ENCODE measurements at regions not wholly inside any gene's neighbourhood (a gene's known extent, or its start where the extent isn't known, plus 50 kb on each side); places are given as distances from the start of the nearest gene placed in this dataset.
"Not testable (repeated sequence)": the region's sequence is repeated elsewhere in the genome, so short reads cannot be mapped to it uniquely, and the experiment has no call there.

DNA sequence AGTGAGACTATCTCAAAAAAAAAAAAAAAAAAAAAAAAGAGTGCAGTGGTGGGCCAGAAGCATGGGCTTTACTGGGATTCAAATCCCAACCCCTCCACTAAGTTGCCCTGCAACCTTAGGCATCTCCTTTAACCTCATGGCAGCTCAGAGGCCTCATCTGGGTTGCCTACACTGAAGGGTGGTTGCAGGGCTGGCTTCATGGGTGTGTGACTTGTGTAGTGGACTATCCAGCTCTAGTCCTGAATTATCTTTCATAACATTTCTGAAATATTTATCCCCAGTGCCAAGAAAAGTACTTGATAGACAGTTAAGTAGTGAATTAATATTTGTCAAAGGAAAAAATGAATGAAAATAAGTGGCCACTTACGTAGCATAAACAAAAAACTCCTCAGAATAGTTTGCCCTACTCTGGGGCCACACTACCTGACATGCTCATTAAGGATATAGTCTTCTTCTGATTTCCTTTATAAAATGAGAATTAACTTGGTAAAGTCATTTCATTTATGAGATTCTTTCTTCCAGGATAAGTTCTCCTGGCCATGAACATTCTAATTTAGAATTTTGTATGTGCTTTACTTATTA lies 116.0 kb upstream of the SYT13 start:
- no peak for DNase-seq

- DNase-seq = no peak
Observed at GRCh38 chr11:45400591-45400990, 114.5 kb upstream of the SYT13 start.

DNA sequence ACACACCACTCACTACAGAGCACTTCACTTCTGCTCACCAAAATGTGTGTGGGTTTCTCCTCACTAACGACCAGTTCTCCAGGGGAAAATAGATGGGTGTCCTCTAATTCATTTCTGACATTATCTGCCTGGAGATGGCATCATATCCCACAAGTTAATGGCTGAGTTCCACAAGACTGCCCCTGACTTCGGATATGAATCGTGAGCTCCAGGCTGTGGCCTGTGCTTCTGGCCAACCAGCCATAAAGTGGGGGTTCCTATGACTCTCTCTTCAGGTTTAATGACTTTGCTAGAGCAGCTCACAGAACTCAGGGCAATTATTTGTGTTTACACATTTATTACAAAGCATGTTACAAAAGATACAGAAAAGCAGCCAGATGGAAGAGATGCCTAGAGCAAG lies 113.0 kb upstream of the SYT13 start:
- no peak for DNase-seq

GRCh38 chr11:45398325-45398724 lies 112.2 kb upstream of the SYT13 start:
- no peak for DNase-seq

DNA sequence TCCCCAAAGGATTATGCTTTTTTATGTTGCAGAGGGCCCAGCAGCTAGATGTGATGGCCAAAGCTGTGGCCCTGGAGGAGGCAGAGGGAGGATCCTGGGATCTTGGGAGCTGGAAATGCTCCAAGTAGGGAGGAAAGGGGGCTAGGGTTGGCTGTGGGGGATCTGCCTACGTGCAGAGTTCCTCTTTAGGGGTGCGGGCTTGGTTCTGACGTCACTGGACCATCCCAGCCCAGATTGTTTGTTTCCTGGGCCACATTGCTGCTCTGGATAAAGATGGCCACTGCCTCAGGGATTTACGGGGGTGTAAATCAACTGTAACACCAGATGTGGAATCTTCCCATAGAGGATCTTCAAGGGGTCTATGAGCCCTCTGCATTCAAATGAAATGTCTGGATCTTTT lies 110.3 kb upstream of the SYT13 start:
- DNase-seq = no peak

DNA sequence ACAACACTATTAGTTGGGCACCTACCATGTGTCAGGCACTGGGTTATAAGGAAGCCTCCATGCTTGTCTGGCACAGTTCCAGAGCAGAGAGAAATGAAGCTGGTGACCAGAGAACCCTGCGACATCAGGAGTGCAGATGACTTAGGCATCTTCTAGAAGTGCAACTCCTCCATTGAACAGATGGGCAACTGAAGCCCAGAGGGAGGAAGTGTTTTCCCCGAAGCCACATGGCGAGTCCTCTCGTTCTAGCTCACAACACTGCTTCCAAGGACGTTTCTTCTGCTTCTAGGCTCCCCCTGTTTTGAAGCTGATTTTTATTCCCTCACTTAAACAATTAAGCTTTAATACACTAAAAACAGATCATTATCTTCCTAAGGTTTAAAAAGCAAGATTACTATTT lies 109.8 kb upstream of the SYT13 start:
- no peak for DNase-seq

DNA sequence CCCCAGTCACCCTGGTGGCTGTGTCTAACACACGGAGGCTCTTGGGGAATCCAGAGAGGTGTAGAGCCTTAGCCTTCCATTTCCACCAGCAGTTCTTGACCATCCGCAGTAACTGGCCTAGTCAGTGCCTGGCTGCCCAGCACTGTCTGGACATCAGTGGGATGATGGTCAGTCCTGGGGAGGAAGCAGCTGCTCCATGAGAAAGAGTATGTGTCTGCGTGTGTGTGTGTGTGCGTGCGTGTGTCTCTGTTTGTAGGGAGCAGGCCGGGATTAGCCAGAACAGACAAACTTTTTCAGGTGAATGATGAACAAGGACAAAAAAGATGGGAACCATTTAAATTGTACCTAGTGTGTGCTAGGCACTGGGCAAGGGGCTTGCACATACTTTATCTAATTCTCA lies 109.3 kb upstream of the SYT13 start:
- no peak for DNase-seq

DNA sequence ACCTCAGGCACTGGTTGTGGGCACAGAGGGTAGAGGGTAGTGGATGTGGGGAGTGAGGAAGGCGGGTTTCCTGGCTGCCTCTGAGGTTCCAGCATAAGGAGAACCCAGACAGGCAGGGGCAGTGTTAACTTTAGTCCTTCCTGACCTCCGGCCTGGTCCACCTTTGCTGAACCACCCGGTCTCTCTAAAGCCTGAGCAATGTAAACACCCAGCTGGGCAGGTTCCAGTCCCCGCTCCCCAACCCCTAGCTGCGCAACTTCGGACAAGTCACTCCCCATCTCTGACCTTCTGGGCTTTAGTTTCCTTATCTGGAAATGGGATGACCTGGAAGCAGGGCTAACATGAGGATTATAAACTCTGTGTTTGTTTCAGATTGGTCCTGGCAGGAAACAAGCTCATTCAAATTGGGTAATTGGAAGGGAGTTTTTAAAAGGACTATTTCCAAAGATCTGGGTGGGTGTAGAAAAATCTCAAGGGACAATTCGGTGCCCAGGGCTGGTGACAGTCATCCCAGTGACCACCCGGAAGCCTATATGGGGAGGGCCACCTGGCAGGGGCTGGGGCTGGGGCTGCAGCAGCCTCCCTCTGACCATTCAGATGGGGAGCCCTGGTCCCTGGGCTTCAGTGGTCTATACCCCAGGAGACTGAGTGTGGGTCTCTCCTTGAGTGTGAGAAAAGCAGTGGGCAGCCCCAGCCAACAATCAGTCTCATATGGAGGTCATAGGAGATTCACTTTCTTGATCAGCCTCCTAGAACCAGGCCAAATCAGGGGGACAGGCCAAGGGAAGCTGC lies 108.3 kb upstream of the SYT13 start:
- no peak for DNase-seq

DNA sequence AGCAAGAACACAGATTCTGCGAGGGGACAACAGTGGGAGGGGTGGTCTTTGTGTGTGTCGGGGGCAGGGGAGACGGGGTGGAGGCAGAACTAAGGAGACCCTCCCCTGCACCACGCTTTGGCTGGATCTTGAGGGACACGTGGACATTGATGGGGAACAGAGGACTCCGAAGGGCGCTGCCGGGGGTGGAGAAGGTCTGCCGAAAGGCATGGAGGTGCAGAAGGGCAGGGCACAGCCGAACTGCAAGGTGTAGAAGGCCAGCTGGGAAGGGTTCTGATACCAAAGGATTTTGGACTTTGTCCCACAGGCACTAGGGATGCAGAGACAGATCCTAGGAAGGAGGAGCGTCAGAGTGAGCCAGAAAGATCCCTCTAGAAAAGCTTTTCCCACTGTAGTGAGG lies 107.7 kb upstream of the SYT13 start:
- DNase-seq = no peak

DNA sequence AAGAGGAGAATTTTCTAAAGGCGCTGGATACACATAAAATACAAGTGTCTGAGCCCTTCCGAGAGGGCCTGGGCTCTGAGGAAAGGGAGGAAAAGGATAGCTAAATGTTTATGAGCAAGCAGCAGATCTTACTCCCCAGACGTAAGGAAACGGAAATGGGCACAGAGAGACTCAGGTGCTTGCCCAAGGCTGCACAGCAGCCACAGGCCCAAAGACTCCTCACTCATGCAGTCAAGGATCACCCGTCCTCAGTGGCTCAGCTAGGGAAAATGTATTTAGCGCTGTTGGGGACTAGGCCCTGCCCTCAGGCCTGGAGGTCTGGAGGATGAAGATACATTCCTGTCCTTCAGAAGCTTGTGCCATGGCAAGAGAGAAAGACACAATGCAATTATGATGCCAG lies 107.2 kb upstream of the SYT13 start:
- DNase-seq = no peak

GRCh38 chr11:45392591-45393091 lies 106.5 kb upstream of the SYT13 start:
- DNase-seq = no peak

GRCh38 chr11:45392154-45392553 lies 106.0 kb upstream of the SYT13 start:
- no peak for DNase-seq

DNA sequence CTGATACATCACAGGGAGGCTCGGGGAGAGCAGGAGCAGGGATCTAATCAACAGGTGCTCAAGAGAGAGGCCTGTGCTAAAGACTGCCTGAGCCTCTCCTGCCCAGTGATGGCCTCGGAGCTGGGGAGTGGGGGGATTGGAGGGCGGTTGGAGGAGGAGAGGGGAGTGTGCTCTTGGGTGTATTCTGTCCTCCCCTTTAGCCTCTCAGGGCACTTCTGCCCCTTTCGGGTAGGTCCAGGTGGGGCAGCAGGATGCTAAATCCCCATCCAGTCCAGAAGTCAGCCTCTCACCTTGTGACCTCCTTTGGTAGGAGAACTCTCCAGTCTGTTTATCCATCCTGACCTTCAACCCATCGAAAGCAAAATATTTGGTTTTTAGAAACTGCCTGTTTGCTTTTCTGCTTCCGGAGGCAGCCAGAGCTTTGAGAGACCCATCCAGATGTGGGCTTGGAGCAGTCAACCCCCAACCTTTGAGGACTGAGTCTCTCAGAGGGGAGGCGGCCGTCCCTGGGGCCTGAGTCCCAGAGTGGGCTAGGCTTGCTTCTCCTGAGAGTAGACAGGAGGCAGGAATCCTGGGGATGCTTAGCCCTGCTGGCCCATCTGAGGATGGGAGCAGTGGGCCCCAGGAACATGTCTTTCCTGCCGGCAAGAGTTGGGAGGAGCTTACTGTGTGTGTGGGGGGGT lies 105.2 kb upstream of the SYT13 start:
- DNase-seq = no peak

GRCh38 chr11:45390407-45390806 lies 104.3 kb upstream of the SYT13 start:
- DNase-seq = no peak

GRCh38 chr11:45388472-45388871 lies 102.3 kb upstream of the SYT13 start:
- no peak for DNase-seq

DNA sequence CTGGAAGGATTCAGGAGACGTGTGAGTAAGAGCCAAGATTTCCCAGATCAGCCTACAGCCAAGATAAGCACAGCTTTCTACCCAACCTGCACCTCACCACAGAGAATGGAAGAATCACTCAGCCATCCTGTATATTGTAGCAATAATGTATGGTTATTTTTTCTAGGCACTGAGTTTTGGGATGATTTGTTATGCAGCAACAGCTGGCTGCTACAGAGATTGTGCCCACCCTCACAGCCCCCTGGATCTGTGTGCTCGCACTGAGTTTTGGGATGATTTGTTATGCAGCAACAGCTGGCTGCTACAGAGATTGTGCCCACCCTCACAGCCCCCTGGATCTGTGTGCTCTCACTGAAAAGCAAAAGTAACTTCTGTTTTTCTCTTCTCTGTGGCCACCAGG lies 101.7 kb upstream of the SYT13 start:
- not testable (repeated sequence) for DNase-seq

DNA sequence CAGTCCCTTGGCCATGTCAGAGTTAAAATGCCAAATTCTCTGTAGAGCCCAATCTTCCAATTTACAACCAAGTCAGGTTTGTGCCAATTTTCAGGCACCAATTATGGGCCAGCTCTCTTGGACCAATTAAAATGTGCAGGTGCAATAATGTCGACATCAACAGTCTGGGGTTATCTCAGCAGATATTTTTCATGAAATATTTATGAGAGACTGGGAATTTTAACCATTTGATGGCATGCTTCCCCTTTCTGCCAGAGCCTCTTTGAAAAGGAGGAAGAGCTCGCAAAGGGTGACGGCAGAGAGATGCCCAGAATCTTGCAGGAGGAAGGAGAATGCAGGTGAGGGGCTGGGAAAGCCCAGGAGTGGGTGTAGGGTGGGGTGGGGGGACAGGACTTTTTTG lies 100.8 kb upstream of the SYT13 start:
- DNase-seq = no peak

GRCh38 chr11:45385844-45386243 lies 99.7 kb upstream of the SYT13 start:
- no peak for DNase-seq

GRCh38 chr11:45385423-45385822 lies 99.3 kb upstream of the SYT13 start:
- DNase-seq = no peak

- DNase-seq = no peak
Observed at GRCh38 chr11:45384711-45385241, 98.6 kb upstream of the SYT13 start.

DNA sequence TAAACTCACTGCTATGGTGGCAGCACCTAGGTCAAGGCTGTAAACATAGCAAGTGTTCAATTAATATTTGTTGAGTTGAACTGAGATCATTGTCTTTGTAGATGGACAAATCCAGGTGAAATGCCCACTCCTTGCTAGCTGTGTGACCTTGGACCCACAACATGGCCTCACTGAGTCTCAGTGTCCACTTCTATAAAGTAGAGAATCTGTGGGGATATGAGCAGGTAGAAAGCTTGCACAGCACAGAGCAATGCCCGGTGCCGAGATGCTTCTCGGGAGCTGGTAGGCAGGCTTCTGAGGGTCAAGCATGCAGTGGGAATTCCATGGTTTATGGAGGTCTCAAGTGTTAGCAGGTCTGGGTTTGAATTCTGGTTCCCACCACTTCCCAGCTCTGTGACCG lies 97.9 kb upstream of the SYT13 start:
- no peak for DNase-seq

DNA sequence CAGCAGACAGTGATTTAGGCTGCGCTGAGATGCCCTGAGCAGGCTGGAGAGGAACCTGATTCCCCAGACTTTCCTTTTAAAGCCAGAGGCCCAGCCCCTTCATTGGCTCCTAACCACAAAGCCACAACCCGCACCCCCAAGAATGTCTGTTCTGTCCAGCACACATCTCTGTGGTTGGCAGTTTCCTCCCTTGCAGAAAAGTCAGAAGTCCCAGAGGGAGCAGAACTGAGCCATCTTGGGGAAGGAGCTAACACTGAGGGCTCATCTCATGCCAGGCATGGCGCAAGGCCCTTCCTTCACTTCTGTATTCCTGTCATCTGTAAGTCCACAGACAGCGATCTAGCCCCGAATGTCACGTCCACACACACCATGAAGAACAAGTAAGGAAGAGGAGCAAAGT lies 97.1 kb upstream of the SYT13 start:
- DNase-seq = no peak

DNA sequence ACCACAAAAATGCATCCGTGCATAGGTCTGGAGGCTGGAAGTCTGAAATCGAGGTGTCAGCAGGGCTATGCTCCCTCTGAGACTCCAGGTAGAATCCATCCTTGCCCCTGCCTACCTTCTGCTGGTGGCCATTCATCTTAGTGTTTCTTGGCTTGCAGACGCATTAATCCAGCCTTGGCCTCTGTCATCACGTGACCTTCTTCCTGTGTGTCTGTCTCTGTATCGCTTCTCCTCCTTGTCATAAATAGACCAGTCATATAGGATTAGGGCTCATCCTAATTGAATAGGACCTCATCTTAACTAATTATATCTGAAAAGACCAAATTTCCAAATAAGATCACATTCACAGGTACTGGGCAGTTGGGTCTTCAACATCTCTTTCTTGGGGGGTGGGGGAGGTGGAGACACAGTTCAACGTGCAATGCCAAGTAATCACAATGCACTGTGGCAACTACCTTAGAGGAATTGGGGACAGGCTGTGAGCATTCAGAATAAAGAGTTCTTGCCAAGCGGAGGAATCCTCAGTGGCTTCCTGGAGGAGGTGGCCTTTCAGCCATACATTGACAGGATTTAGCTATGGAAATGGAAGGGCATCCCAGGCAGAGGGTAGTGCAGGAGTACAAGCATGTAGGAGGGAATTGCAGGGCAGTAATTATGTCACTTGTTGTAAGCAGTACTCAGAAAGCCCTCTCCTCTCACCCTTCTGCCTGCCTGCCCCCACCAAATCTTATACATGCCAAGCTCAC lies 96.2 kb upstream of the SYT13 start:
- DNase-seq = no peak

Measured in effector CD4-positive, alpha-beta T cell (primary cell).